SK-N-MC (cell line): ENCODE measurements at regions not wholly inside any gene's neighbourhood (a gene's known extent, or its start where the extent isn't known, plus 50 kb on each side); places are given as distances from the start of the nearest gene placed in this dataset.

Experiments used
- DNase-seq: peaks from one replicate; pipeline ENCODE4 v3.0.0-alpha.2; 2011; ENCODE audit warnings: low read depth, low spot score
- H3K27ac ChIP-seq: fragments of 200-600 bp; sonication (generic); 2 replicates; pipeline ENCODE4 v1.5.1; 2016; ENCODE audit warnings: mixed run types
- H3K36me3 ChIP-seq: fragments of 200-600 bp; sonication (generic); 2 replicates; pipeline ENCODE4 v1.6.1; 2017; ENCODE audit warnings: antibody characterized with exemption, low read length, mixed read lengths; ENCODE audit not compliant: insufficient read depth
- H3K4me3 ChIP-seq: fragments of 200-600 bp; sonication (generic); 2 replicates; pipeline ENCODE4 v1.5.1; 2016
- H3K9ac ChIP-seq: fragments of 200-600 bp; sonication (generic); 2 replicates; pipeline ENCODE4 v1.8.0; 2017; ENCODE audit warnings: mixed run types, mixed read lengths; ENCODE audit not compliant: insufficient read length
- H3K9me3 ChIP-seq: fragments of 200-600 bp; sonication (generic); 2 replicates; pipeline ENCODE4 v1.6.1; 2017; ENCODE audit warnings: low read depth, mild to moderate bottlenecking, antibody characterized with exemption, low read length, moderate library complexity, mixed read lengths
- EZH2 ChIP-seq: fragments of 200-600 bp; sonication (generic); IDR thresholded peaks from one replicate; pipeline ENCODE4 v1.6.1; 2017; ENCODE audit warnings: antibody characterized with exemption
- FOXP2 ChIP-seq: optimal IDR thresholded peaks from 2 replicates; pipeline ENCODE3; 2011; ENCODE audit warnings: mild to moderate bottlenecking, moderate library complexity; ENCODE audit not compliant: insufficient read depth; ENCODE audit errors: extremely low read length, control extremely low read depth
- POLR2AphosphoS5 ChIP-seq: IDR thresholded peaks from 2 replicates; pipeline ENCODE4 v1.6.1; 2012; ENCODE audit warnings: mild to moderate bottlenecking, low read depth, low read length, borderline replicate concordance

- no peak for DNase-seq
- H3K9me3 ChIP-seq, result no peaks in the 10 kb centered on the region
- H3K36me3 ChIP-seq, result no peaks in the 10 kb centered on the region
- H3K9ac ChIP-seq, result no peak overlapping the region
- no peak overlapping the region for H3K27ac ChIP-seq
- no peak overlapping the region for H3K4me3 ChIP-seq
- TF ChIP-seq EZH2 (no peak), POLR2AphosphoS5 (no peak), FOXP2 (no peak)
These were observed 226.5 kb upstream of the MAP3K1 start for GRCh38 chr5:56588636-56589480.

DNA sequence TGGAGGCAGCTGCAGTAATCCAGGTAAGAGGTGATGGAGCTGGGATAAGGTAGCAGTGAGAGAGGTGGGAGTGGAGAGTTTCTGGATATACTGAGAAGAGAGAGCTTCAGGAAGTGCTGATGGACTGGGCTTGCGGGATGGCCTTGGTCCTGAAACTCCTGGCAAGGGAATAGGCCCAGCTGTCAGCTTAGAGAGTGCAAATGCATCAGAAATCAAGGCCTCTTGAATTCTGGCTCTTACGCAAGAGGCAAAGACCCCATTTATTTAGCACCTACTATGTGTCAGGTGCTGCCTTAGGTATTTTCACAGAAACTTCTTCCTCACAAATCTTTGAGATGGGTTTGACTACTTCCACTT lies 227.2 kb upstream of the MAP3K1 start:
- Histone ChIP-seq H3K4me3 (no peak overlapping the region), H3K9ac (no peak overlapping the region), H3K36me3 (no peaks in the 10 kb centered on the region), H3K9me3 (no peaks in the 10 kb centered on the region), H3K27ac (no peak overlapping the region)
- TF ChIP-seq POLR2AphosphoS5 (no peak), EZH2 (no peak), FOXP2 (no peak)
- DNase-seq, result no peak

- H3K36me3 ChIP-seq, result no peaks in the 10 kb centered on the region
- TF ChIP-seq FOXP2, result no peak
- no peak for TF ChIP-seq EZH2
- TF ChIP-seq POLR2AphosphoS5, result no peak
- no peaks in the 10 kb centered on the region for H3K9me3 ChIP-seq
- no peak overlapping the region for H3K27ac ChIP-seq
- H3K4me3 ChIP-seq, result no peak overlapping the region
- no peak for DNase-seq
- no peak overlapping the region for H3K9ac ChIP-seq
These were observed 227.8 kb upstream of the MAP3K1 start for GRCh38 chr5:56587381-56588130.

GRCh38 chr5:56585999-56586691 lies 229.2 kb upstream of the MAP3K1 start:
- H3K36me3 ChIP-seq, result no peaks in the 10 kb centered on the region
- no peak overlapping the region for H3K9ac ChIP-seq
- H3K27ac ChIP-seq, result no peak overlapping the region
- H3K9me3 ChIP-seq, result no peaks in the 10 kb centered on the region
- H3K4me3 ChIP-seq, result no peak overlapping the region
- no peak for TF ChIP-seq FOXP2
- no peak for TF ChIP-seq EZH2
- no peak for TF ChIP-seq POLR2AphosphoS5
- DNase-seq, result no peak

DNA sequence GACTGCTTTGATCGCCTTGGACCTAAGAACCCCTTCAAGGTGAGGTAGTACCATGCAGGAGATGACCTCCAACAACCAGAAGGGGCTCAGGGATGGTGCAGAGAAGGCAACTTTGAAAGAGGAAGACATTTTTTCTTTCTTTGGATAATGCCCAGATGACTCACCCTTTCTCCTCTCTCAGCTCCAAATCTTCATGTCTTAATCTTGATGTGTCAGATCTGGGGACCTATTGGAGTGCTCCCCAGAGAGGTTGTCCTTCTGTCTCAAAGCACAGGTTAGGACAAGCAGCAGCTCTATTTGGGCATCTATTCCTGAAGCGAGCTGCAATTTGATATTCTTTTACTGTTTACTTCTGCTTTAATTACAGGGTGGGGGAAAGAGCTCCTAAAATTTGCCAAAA lies 229.9 kb upstream of the MAP3K1 start:
- Histone ChIP-seq H3K4me3 (no peak overlapping the region), H3K9ac (no peak overlapping the region), H3K9me3 (no peaks in the 10 kb centered on the region), H3K27ac (no peak overlapping the region), H3K36me3 (no peaks in the 10 kb centered on the region)
- DNase-seq, result no peak
- TF ChIP-seq POLR2AphosphoS5 (no peak), FOXP2 (no peak), EZH2 (no peak)

DNA sequence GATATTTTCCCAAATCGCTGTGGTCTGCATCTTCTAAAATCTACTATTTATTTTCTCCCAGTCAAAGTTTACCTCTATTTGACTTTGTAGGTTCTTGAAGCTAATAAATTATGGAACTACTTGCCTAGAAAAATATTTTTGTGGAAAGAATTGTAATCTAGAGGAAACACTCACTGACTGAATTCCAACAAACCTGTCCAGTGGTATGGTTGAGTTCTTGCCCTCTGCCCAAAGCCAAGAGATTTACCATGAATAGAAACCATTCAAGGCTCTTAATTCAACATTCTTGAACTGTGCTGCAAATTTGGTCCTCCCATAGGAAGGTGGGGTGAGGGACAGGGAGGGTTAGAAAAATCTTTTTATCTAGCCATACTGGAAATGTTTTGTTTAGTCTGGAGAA lies 233.9 kb upstream of the MAP3K1 start:
- H3K4me3 ChIP-seq, result no peak overlapping the region
- H3K36me3 ChIP-seq, result no peaks in the 10 kb centered on the region
- no peaks in the 10 kb centered on the region for H3K9me3 ChIP-seq
- no peak for TF ChIP-seq POLR2AphosphoS5
- TF ChIP-seq EZH2, result no peak
- DNase-seq, result no peak
- H3K9ac ChIP-seq, result no peak overlapping the region
- H3K27ac ChIP-seq, result no peak overlapping the region

GRCh38 chr5:56580864-56581263 lies 234.5 kb upstream of the MAP3K1 start:
- Histone ChIP-seq H3K9me3 (no peaks in the 10 kb centered on the region), H3K36me3 (no peaks in the 10 kb centered on the region), H3K9ac (no peak overlapping the region), H3K4me3 (no peak overlapping the region), H3K27ac (no peak overlapping the region)
- DNase-seq, result no peak
- no peak for TF ChIP-seq EZH2
- TF ChIP-seq FOXP2, result no peak
- TF ChIP-seq POLR2AphosphoS5, result no peak

GRCh38 chr5:56575821-56576220 lies 239.5 kb upstream of the MAP3K1 start:
- Histone ChIP-seq H3K27ac (no peak overlapping the region), H3K36me3 (no peaks in the 10 kb centered on the region), H3K4me3 (no peak overlapping the region), H3K9me3 (no peaks in the 10 kb centered on the region), H3K9ac (no peak overlapping the region)
- DNase-seq, result no peak
- TF ChIP-seq EZH2, result no peak
- TF ChIP-seq POLR2AphosphoS5, result no peak
- TF ChIP-seq FOXP2, result no peak
